ENCODE measurements at regions not wholly inside any gene's neighbourhood (a gene's known extent, or its start where the extent isn't known, plus 50 kb on each side); places are given as distances from the start of the nearest gene placed in this dataset.

DNA sequence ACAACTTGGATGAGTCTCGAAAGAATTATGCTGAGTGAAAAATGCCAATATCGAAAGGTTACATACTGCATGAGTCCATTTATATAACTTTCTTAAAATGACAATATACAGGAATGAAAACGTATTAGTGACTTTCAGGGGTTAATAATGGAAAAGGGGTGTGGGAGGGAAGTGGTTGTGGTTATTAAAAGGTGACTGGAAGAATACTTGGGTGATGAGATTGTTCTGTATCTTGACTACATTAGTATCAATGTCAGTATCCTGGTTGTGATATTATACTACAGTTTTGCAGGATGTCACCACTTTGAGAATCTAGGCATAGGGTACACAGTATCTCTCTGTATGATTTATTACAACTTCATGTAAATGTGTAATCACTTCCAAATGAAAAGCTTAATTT, 204.5 kb downstream of the DTHD1 start:
- TF ChIP-seq, protein P1, sequence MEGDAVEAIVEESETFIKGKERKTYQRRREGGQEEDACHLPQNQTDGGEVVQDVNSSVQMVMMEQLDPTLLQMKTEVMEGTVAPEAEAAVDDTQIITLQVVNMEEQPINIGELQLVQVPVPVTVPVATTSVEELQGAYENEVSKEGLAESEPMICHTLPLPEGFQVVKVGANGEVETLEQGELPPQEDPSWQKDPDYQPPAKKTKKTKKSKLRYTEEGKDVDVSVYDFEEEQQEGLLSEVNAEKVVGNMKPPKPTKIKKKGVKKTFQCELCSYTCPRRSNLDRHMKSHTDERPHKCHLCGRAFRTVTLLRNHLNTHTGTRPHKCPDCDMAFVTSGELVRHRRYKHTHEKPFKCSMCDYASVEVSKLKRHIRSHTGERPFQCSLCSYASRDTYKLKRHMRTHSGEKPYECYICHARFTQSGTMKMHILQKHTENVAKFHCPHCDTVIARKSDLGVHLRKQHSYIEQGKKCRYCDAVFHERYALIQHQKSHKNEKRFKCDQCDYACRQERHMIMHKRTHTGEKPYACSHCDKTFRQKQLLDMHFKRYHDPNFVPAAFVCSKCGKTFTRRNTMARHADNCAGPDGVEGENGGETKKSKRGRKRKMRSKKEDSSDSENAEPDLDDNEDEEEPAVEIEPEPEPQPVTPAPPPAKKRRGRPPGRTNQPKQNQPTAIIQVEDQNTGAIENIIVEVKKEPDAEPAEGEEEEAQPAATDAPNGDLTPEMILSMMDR (IDR thresholded peaks at IDR 0.05): no peak
- no peak for TF ChIP-seq POLR2A (IDR thresholded peaks at IDR 0.05)
